Uterus (tissue), 3 donors: ENCODE measurements at regions not wholly inside any gene's neighbourhood (a gene's known extent, or its start where the extent isn't known, plus 50 kb on each side); places are given as distances from the start of the nearest gene placed in this dataset.

Experiments used
- DNase-seq, 2 donors: peaks; one replicate each; pipeline ENCODE4 v3.0.0-alpha.2; 2019 to 2020
- H3K27ac ChIP-seq, 2 donors: fragments of 200-600 bp; sonication (generic); 1 replicate in 1 of 2; 2 replicates in 1 of 2; pipeline ENCODE4 v1.5.1; 2016 to 2018
- H3K27me3 ChIP-seq, 2 donors: fragments of 200-600 bp; sonication (generic); one replicate each; pipeline ENCODE4 v1.5.1; 2018 to 2019; ENCODE audit warnings: control low read depth in 1 of 2
- H3K36me3 ChIP-seq, 2 donors: fragments of 200-600 bp; sonication (generic); one replicate each; pipeline ENCODE4 v1.5.1; 2019; ENCODE audit warnings: control low read depth in 1 of 2
- H3K4me1 ChIP-seq, 2 donors: fragments of 200-600 bp; sonication (generic); one replicate each; pipeline ENCODE4 v1.5.1; 2018 to 2019; ENCODE audit warnings: control low read depth in 1 of 2
- H3K4me3 ChIP-seq, 2 donors: fragments of 200-600 bp; sonication (generic); 1 replicate in 1 of 2; 2 replicates in 1 of 2; pipeline ENCODE4 v1.5.1; 2018 to 2019; ENCODE audit warnings: mild to moderate bottlenecking in 1 of 2
- H3K9me3 ChIP-seq, 2 donors: fragments of 200-600 bp; sonication (generic); one replicate each; pipeline ENCODE4 v1.5.1; 2019; ENCODE audit warnings: control low read depth in 1 of 2
- CTCF ChIP-seq, 4 experiments: fragments of 200-600 bp in 2 of 4; fragments of 450-650 bp in 2 of 4; sonication (generic) in 2 of 4; IDR thresholded peaks; one replicate each; pipeline ENCODE4 v1.5.1; 2016 to 2019; ENCODE audit warnings: antibody characterized with exemption in 4 of 4, mild to moderate bottlenecking in 2 of 4, moderate library complexity in 1 of 4
- POLR2A ChIP-seq, 2 donors: fragments of 450-650 bp; IDR thresholded peaks; one replicate each; pipeline ENCODE4 v1.6.1; 2016; ENCODE audit warnings: antibody characterized with exemption in 2 of 2, mild to moderate bottlenecking in 1 of 2, moderate library complexity in 1 of 2
- intact Hi-C: fragments of 100-400 bp; cut with DNase I; formaldehyde crosslinking; loops from one replicate; pipeline ENCODE4 v1.15.1; 2023; ENCODE audit warnings: low total_unique reads
- donor health status: DM: yes; HTN: yes; CAD: no.

- intact Hi-C loops = no loop called here
- Histone ChIP-seq H3K36me3 (no peaks in the 10 kb centered on the region), H3K27me3 (no peaks in the 10 kb centered on the region), H3K9me3 (no peaks in the 10 kb centered on the region), H3K4me3 (no peak overlapping the region), H3K4me1 (no peaks in the 10 kb centered on the region), H3K27ac (no peak overlapping the region)
- TF ChIP-seq POLR2A (IDR thresholded peaks at IDR 0.05) = no peak
- no peak for TF ChIP-seq CTCF (IDR thresholded peaks at IDR 0.05)
- no peak for DNase-seq
Measured at GRCh38 chr11:119873761-119874421, 144.9 kb upstream of the NECTIN1 start.

GRCh38 chr11:119872611-119873310, 143.8 kb upstream of the NECTIN1 start:
- DNase-seq = no peak
- intact Hi-C loops = no loop called here
- no peak overlapping the region for H3K4me3 ChIP-seq
- no peaks in the 10 kb centered on the region for H3K27me3 ChIP-seq
- H3K9me3 ChIP-seq = no peaks in the 10 kb centered on the region
- no peak for TF ChIP-seq CTCF (IDR thresholded peaks at IDR 0.05)
- no peak for TF ChIP-seq POLR2A (IDR thresholded peaks at IDR 0.05)
- H3K36me3 ChIP-seq = no peaks in the 10 kb centered on the region
- no peak overlapping the region for H3K27ac ChIP-seq
- no peaks in the 10 kb centered on the region for H3K4me1 ChIP-seq

GRCh38 chr11:119865661-119866156, 136.7 kb upstream of the NECTIN1 start:
- no peak for TF ChIP-seq CTCF (IDR thresholded peaks at IDR 0.05)
- TF ChIP-seq POLR2A (IDR thresholded peaks at IDR 0.05) = no peak
- Histone ChIP-seq H3K4me3 (no peak overlapping the region), H3K27me3 (no peaks in the 10 kb centered on the region)

GRCh38 chr11:119864836-119865235, 135.8 kb upstream of the NECTIN1 start:
- no peak for TF ChIP-seq POLR2A (IDR thresholded peaks at IDR 0.05)
- no peak for TF ChIP-seq CTCF (IDR thresholded peaks at IDR 0.05)
- H3K27me3 ChIP-seq = no peaks in the 10 kb centered on the region
- no peaks in the 10 kb centered on the region for H3K4me1 ChIP-seq
- H3K4me3 ChIP-seq = no peak overlapping the region
- H3K27ac ChIP-seq = no peak overlapping the region
- no peaks in the 10 kb centered on the region for H3K9me3 ChIP-seq
- DNase-seq = no peak
- intact Hi-C loops = no loop called here
- no peaks in the 10 kb centered on the region for H3K36me3 ChIP-seq

More at GRCh38 chr11:119865661-119866156, 136.7 kb upstream of the NECTIN1 start:
- Histone ChIP-seq H3K36me3 (no peaks in the 10 kb centered on the region), H3K4me1 (no peaks in the 10 kb centered on the region), H3K27ac (no peak overlapping the region), H3K9me3 (no peaks in the 10 kb centered on the region)
- no peak for DNase-seq
- intact Hi-C loops = no loop called here

GRCh38 chr11:119863851-119864601, 135.0 kb upstream of the NECTIN1 start:
- Histone ChIP-seq H3K4me3 (no peak overlapping the region), H3K36me3 (no peaks in the 10 kb centered on the region), H3K27me3 (no peaks in the 10 kb centered on the region), H3K4me1 (no peaks in the 10 kb centered on the region), H3K9me3 (no peaks in the 10 kb centered on the region), H3K27ac (no peak overlapping the region)
- DNase-seq = no peak
- intact Hi-C loops = no loop called here
- TF ChIP-seq CTCF (IDR thresholded peaks at IDR 0.05) = no peak
- no peak for TF ChIP-seq POLR2A (IDR thresholded peaks at IDR 0.05)
